ENCODE measurements at regions not wholly inside any gene's neighbourhood (a gene's known extent, or its start where the extent isn't known, plus 50 kb on each side); places are given as distances from the start of the nearest gene placed in this dataset.

DNA sequence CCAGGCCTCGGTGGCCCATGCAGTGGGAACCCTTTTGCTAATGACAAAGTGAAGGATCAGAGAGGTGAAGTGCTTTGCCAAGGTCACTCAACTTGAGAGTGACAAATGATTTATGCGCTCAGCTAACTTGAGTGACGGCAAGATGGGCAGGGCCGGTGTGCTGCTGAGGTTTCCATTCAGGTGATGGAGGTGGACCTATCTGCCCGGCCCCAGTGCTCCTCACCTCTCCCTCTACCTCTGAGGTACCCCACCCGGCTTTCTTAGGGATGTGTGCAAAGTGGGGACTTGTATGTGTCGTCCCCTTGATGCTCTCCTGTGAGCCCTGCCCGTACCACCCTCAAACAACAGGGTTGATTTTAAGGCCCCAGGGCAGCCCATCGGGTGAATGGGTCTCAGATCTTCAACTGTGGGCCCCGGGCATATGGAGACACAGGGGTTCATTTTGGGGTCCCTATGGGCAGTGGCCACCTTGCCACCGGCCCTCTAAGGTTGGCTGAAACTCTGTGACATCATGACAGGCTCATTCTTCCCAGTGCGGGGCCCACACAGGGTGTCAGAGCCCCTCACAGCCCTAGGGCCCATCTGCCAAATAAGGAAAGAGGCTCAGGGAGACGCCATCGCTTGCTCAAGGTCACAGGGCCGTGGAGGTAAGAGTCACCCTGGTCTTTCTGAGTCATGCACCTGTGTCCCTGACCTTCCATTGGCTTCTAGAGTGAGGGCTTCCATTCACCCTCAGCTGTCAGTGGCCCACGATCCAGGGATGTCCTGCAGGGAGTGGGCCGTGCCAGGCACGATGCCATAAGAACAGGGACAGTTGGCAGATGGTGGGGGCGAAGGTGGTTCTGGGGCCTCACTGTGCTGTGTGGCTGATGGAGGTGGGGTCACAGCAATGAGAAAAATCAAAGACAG, 170.6 kb upstream of the MVB12B start:
- no peak for DNase-seq (ENCODE audit: low read depth in 1 of 2, low spot score in 1 of 2)
- no peak for TF ChIP-seq JUND (IDR thresholded peaks at IDR 0.05; ENCODE audit: low read depth)
- in situ Hi-C loops (cut with HindIII; ENCODE audit: low pct_unique_long_range_greater_than_20kb, low sequenced_read_pairs) = no loop called here

DNA sequence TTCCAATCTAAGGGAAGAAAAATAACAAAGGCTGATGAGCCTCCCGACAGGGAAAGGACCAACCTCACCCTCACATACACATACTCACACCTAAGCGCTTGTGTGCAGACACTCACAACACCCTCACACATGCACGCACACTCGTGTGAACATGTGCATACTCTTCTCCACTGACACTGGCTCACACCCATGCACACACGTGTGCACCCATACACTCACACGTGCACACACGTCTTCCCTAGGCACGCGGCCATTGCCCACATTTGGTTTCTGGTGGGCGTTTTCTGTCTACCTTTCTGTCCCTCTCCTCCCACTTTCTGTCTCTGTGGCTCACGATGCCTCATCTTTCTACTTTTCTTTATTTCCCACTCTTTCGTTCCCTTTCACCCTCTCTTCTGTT, 169.7 kb upstream of the MVB12B start:
- in situ Hi-C loops (cut with HindIII; ENCODE audit: low pct_unique_long_range_greater_than_20kb, low sequenced_read_pairs) = no loop called here
- no peak for TF ChIP-seq JUND (IDR thresholded peaks at IDR 0.05; ENCODE audit: low read depth)
- no peak for DNase-seq (ENCODE audit: low read depth in 1 of 2, low spot score in 1 of 2)

DNA sequence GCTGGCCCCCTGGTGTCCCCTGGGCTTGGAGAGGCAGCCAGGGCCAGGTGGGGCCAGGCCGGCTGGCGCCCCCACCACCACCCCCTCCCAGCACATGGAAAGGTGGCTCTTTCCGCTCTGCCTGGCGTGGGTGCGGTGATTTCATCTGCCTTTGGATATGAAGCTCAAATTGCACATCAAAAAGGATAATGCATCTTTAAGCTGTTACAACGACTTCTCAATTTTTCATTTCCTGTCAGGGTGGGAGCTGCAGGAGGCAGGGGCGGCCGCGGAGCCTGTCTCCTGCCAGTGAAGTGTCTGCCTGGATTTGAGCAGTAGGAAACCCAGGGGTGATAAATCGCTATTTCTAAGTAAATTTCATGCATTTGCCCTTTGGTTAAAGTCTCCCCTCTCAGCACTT, 169.2 kb upstream of the MVB12B start:
- no peak for DNase-seq (ENCODE audit: low read depth in 1 of 2, low spot score in 1 of 2)
- TF ChIP-seq JUND (IDR thresholded peaks at IDR 0.05; ENCODE audit: low read depth) = no peak
- in situ Hi-C loops (cut with HindIII; ENCODE audit: low pct_unique_long_range_greater_than_20kb, low sequenced_read_pairs) = no loop called here

DNA sequence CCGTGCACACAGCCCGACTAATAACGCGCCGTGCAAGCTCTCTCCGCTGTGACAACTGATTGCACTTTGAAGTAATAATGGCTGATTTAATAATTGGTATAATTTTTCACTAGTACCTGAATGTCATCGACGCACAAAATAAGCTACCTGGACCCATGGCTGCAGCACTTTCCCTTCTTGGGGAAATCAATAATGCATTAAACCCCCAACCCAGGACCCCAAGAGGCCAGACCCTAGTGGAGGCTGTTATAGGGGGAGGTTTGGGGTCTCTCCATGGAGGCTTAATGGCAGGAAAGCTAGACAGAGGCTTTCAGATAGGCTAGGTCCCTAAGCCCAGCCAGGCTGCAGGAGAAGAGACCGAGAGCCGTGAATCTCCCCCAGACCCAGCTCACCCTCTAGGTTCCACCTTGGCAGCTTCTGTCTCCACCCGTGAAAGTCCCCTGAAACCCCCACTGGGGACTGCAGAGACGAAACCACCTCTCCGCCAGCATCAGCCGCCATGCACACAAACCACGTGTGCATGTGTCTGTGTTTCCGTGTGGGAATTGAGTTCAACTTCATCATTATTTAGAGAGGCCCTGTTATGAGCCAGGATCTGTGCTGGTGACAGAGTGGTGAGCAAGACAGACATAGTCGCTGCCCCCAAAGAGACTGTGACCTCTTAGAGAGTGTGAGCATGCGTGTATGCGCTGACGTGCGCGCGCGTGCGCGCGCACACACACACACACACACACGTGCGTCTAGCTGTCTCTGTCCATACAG, 168.6 kb upstream of the MVB12B start:
- TF ChIP-seq JUND (IDR thresholded peaks at IDR 0.05; ENCODE audit: low read depth) = no peak
- DNase-seq (ENCODE audit: low read depth in 1 of 2, low spot score in 1 of 2) = no peak
- in situ Hi-C loops (cut with HindIII; ENCODE audit: low pct_unique_long_range_greater_than_20kb, low sequenced_read_pairs) = no loop called here

DNA sequence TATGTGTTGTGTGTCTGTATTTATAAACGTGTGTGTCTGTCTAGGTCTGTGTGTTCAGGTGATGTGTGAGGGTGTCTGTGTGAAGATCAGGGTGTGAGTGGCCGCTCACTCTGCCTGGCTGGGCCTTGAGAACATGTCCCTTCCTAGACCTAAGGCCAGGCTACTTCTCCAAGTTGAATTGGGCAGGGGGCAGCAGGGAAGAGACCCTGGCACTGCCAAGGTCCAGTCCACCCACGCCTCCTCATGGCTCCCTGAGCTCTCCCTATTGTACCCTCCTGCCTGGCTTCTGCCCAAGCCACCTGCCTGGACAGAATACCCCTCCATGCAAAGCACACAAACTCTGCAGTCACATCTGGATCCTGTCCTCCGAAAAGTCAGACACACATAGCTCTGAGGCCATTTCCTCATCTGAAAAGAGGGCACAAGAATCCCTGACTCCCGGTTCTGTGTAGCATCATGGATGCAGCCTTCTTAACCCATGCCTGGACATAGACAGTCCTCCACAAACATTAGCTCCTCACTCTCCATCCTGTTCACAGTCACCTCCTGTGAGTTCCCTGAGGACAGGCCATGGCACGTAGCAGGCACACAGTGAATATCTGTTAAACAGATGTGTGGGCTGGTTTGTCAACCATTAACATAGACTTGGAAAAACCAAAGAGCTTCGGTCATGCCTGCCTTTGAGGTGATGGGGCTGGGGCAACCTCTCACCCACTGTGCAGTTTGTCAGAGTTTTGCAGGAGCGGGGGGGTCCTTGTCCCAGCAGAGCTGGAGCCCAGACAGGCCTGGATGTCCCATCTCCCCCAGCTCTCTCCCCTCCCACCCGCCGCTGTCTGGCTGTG, 167.8 kb upstream of the MVB12B start:
- DNase-seq (ENCODE audit: low read depth in 1 of 2, low spot score in 1 of 2) = no peak
- TF ChIP-seq JUND (IDR thresholded peaks at IDR 0.05; ENCODE audit: low read depth) = no peak
- in situ Hi-C loops (cut with HindIII; ENCODE audit: low pct_unique_long_range_greater_than_20kb, low sequenced_read_pairs) = no loop called here

DNA sequence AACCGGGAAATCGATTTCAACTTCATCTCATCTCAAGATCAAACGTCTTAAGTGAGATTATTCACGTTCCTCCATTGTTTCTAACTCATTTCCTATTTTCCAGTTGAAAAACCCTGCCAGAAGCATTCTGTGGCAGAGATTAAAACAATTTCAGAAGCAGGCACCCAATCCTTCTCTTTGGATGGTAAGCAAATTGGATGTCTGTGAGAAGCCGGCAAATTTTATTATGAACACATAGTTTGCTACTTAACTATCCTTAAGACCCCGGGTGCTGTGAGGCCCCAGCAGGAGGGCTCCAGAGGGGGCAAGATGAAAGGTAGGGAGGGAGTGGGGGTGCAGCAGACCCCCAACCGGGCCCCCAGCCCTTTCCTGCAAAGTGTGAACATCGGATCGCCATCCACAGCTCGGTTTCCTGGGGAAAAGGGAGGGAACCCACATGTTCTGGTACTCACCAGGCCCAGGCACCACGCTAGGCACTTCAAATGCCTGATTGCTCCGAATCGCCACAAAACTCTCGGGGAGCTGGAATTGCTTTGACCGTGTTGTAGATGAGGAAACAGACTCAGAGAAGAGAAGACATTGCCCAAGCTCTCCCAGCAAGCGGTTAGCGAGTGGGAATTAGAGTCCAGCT, 167.1 kb upstream of the MVB12B start:
- in situ Hi-C loops (cut with HindIII; ENCODE audit: low pct_unique_long_range_greater_than_20kb, low sequenced_read_pairs) = no loop called here
- no peak for DNase-seq (ENCODE audit: low read depth in 1 of 2, low spot score in 1 of 2)
- no peak for TF ChIP-seq JUND (IDR thresholded peaks at IDR 0.05; ENCODE audit: low read depth)

DNA sequence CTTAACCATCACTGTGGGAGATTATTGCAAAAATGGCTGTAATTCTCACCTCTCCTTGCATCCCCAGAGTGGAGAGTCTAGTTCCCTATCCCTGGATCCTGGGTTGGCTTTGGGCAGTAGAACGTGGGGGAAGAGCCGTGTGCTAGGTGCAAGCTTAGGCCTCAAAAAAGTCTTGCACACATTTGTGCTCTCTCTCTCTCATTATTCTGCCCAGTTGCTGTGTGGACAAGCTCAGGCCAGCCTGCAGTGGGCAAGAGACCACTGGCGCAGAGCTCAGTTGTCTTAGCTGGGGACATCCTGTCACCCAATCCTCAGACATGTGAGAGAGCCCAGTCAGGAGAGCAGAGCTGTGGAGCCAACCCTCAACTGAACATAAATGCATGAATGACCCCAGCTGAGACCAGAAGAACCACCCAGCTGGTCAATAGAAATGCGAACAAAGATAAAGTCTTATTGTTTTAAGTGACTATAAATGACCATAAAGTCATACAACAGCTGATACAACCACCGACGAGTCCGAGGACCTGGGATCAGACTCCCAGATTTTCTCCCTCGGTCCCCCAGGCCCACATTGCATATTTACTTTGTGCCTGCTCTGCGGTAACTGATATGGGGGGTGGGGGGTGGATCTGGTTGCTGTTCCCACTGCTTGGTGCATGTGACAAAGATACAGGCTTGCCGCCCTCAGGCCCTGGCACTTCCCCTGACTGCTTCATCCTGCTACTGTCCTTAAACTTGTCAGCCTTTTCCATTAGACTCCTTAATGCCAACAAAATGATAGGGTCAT, 166.4 kb upstream of the MVB12B start:
- in situ Hi-C loops (cut with HindIII; ENCODE audit: low pct_unique_long_range_greater_than_20kb, low sequenced_read_pairs) = no loop called here
- no peak for TF ChIP-seq JUND (IDR thresholded peaks at IDR 0.05; ENCODE audit: low read depth)
- no peak for DNase-seq (ENCODE audit: low read depth in 1 of 2, low spot score in 1 of 2)

DNA sequence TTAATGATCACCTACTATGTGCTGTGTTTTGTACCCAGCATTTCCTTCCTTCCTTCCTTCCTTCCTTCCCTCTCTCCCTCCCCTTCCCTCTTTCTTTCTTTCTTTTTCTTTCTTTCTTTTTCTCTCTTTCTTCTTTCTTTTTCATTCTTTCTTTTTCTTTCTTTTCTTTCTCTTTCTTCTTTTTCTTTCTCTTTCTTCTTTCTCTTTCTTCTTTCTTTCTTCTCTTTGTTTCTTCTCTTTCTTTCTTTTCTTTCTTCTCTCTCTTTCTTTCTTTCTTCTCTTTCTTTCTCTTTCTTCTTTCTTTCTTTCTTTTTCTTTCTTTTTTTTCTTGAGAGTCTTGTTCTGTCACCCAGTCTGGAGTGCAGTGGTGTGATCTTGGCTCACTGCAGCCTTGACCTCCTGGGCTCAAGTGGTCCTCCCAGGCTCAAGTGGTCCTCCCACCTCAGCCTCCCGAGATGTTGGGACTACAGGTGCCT, 165.7 kb upstream of the MVB12B start:
- DNase-seq (ENCODE audit: low read depth in 1 of 2, low spot score in 1 of 2) = no peak
- no peak for TF ChIP-seq JUND (IDR thresholded peaks at IDR 0.05; ENCODE audit: low read depth)
- in situ Hi-C loops (cut with HindIII; ENCODE audit: low pct_unique_long_range_greater_than_20kb, low sequenced_read_pairs) = no loop called here

DNA sequence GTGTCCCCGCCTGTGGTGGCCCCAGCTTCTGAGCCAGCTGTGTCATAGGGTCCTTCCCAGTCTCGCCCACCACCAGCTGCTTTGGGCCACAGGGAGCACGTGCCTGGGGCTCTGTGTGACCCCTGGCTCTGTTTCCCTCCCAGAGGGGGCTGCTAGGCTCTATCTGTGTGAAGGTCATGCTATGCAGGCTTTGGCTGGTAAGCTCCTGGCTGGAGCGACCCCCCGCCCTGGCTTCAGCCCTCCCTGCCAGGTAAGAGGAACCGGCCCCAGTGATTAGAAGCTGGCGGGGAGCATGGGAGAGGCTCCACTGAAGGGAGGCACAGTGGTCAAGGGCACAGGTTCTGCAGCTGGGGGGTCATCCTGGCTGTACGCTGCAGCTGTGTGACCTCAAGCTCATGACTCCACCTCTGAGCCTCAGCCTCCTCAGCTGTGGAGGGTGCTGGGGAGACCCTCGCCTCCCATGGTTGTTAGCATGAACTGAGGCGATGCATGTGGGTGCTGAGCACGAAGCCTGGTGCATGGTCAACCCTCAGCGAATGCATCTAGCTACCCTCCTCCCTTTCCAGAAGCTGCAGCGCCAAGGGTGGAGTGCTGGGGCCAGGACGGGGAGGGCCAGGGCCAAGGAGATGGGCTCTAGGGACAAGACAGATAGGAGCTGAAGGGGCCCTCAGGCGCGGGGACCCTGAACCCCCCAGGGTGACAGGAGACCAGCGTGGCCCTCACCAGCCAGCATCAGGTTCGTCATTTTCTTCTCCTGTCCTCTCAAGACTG, 163.8 kb upstream of the MVB12B start:
- in situ Hi-C loops (cut with HindIII; ENCODE audit: low pct_unique_long_range_greater_than_20kb, low sequenced_read_pairs) = no loop called here
- DNase-seq (ENCODE audit: low read depth in 1 of 2, low spot score in 1 of 2) = no peak

DNA sequence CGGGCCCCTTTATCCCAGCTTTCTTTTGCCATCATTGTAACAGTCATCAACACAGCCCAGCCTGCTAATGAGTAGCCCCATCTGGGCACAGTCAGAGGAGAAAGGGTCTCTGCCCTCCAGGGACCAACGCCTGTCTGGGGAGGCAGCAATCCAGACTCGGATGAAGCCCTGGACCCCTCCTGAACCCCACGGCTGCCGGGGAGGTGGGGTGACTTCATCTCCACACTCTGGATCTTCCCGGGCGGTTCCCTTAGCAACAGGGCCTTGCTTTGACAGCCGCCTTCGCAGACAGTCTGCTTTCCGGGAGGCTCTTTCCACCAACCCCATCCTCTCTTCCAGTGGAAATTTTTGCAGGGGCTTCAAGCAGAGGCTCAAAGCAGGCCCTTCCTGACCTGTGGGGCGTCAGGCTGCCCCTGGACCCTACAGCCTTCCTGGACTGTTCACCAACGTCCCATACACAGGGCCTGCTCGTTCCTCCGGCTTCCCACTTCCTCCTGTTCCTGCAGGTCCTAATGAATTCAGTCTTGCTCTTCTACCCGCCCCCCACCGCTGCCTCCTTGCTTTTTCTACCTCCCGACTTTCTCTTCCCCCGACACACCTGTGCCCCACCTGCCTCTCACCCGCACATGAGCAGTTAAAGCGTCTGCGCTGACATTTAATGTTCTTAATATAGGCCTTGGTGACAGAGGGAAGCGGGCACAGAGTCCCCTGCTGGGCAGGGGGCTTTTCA, 161.7 kb upstream of the MVB12B start:
- in situ Hi-C loops (cut with HindIII; ENCODE audit: low pct_unique_long_range_greater_than_20kb, low sequenced_read_pairs) = no loop called here
- DNase-seq (ENCODE audit: low read depth in 1 of 2, low spot score in 1 of 2) = no peak
- no peak for TF ChIP-seq JUND (IDR thresholded peaks at IDR 0.05; ENCODE audit: low read depth)

More for the DNA sequence above, 163.8 kb upstream of the MVB12B start:
- no peak for TF ChIP-seq JUND (IDR thresholded peaks at IDR 0.05; ENCODE audit: low read depth)

Data from T47D (cell line).